ENCODE measurements at regions not wholly inside any gene's neighbourhood (a gene's known extent, or its start where the extent isn't known, plus 50 kb on each side); places are given as distances from the start of the nearest gene placed in this dataset.
"Not testable (repeated sequence)": the region's sequence is repeated elsewhere in the genome, so short reads cannot be mapped to it uniquely, and the experiment has no call there.

GRCh38 chr2:8609357-8609811 lies 72.5 kb upstream of the ID2 start:
- H3K27ac ChIP-seq (ENCODE audit: low read length) = peak overlapping the region; percentile 96
- H3K9me3 ChIP-seq (ENCODE audit: control insufficient read depth, low read depth, low read length) = no peaks in the 10 kb centered on the region
- H3K4me1 ChIP-seq (ENCODE audit: control insufficient read depth, insufficient read depth, low read length) = peaks cover 47% of the 10 kb centered on the region
- H3K36me3 ChIP-seq (ENCODE audit: control insufficient read depth, insufficient read depth, low read length) = no peaks in the 10 kb centered on the region
- no peaks in the 10 kb centered on the region for H3K27me3 ChIP-seq (ENCODE audit: control insufficient read depth, insufficient read depth, low read length)
- peak; percentile 95 to 98 for DNase-seq
- no CpG with 5 or more reads among the region's 5 CpGs for WGBS (ENCODE audit: insufficient coverage, low lambda C conversion rate)
- H3K4me3 ChIP-seq (ENCODE audit: low read length) = no peak overlapping the region

- no CpG with 5 or more reads among the region's 3 CpGs for WGBS (ENCODE audit: insufficient coverage, low lambda C conversion rate)
These were observed 71.1 kb upstream of the ID2 start for GRCh38 chr2:8610775-8611174.

GRCh38 chr2:8611246-8611645 lies 70.6 kb upstream of the ID2 start:
- H3K36me3 ChIP-seq (ENCODE audit: control insufficient read depth, insufficient read depth, low read length) = no peaks in the 10 kb centered on the region
- WGBS (ENCODE audit: insufficient coverage, low lambda C conversion rate) = no CpG with 5 or more reads among the region's 7 CpGs
- H3K27ac ChIP-seq (ENCODE audit: low read length) = peak overlapping the region; percentile 96
- no peaks in the 10 kb centered on the region for H3K27me3 ChIP-seq (ENCODE audit: control insufficient read depth, insufficient read depth, low read length)
- DNase-seq = no peak
- peaks cover 64% of the 10 kb centered on the region for H3K4me1 ChIP-seq (ENCODE audit: control insufficient read depth, insufficient read depth, low read length)
- no peak overlapping the region for H3K4me3 ChIP-seq (ENCODE audit: low read length)
- no peaks in the 10 kb centered on the region for H3K9me3 ChIP-seq (ENCODE audit: control insufficient read depth, low read depth, low read length)

More at GRCh38 chr2:8610775-8611174, 71.1 kb upstream of the ID2 start:
- DNase-seq; H3K27me3 ChIP-seq (ENCODE audit: control insufficient read depth, insufficient read depth, low read length); H3K36me3 ChIP-seq (ENCODE audit: control insufficient read depth, insufficient read depth, low read length); H3K4me3 ChIP-seq (ENCODE audit: low read length); H3K9me3 ChIP-seq (ENCODE audit: control insufficient read depth, low read depth, low read length): not testable (repeated sequence)
- Histone ChIP-seq H3K4me1 (ENCODE audit: control insufficient read depth, insufficient read depth, low read length) (peaks cover 59% of the 10 kb centered on the region), H3K27ac (ENCODE audit: low read length) (peak overlapping the region; percentile 96)

- Histone ChIP-seq H3K4me3 (ENCODE audit: low read length) (no peak overlapping the region), H3K27me3 (ENCODE audit: control insufficient read depth, insufficient read depth, low read length) (no peaks in the 10 kb centered on the region), H3K27ac (ENCODE audit: low read length) (peak overlapping the region; percentile 96), H3K36me3 (ENCODE audit: control insufficient read depth, insufficient read depth, low read length) (no peaks in the 10 kb centered on the region), H3K9me3 (ENCODE audit: control insufficient read depth, low read depth, low read length) (no peaks in the 10 kb centered on the region), H3K4me1 (ENCODE audit: control insufficient read depth, insufficient read depth, low read length) (peaks cover 66% of the 10 kb centered on the region)
- no CpG with 5 or more reads among the region's 11 CpGs for WGBS (ENCODE audit: insufficient coverage, low lambda C conversion rate)
- DNase-seq = peak; percentile 93 to 96
These were observed 70.2 kb upstream of the ID2 start for GRCh38 chr2:8611700-8612099.

GRCh38 chr2:8612734-8613179 lies 69.1 kb upstream of the ID2 start:
- peaks cover 64% of the 10 kb centered on the region for H3K4me1 ChIP-seq (ENCODE audit: control insufficient read depth, insufficient read depth, low read length)
- H3K27ac ChIP-seq (ENCODE audit: low read length) = peak overlapping the region; percentile 96
- no peaks in the 10 kb centered on the region for H3K36me3 ChIP-seq (ENCODE audit: control insufficient read depth, insufficient read depth, low read length)
- H3K27me3 ChIP-seq (ENCODE audit: control insufficient read depth, insufficient read depth, low read length) = no peaks in the 10 kb centered on the region
- H3K9me3 ChIP-seq (ENCODE audit: control insufficient read depth, low read depth, low read length) = no peaks in the 10 kb centered on the region
- DNase-seq = peak in 1 of 2 donors; percentile 52
- H3K4me3 ChIP-seq (ENCODE audit: low read length) = no peak overlapping the region
- no CpG with 5 or more reads among the region's 7 CpGs for WGBS (ENCODE audit: insufficient coverage, low lambda C conversion rate)

- not testable (repeated sequence) for H3K9me3 ChIP-seq (ENCODE audit: control insufficient read depth, low read depth, low read length); H3K36me3 ChIP-seq (ENCODE audit: control insufficient read depth, insufficient read depth, low read length); H3K4me3 ChIP-seq (ENCODE audit: low read length); DNase-seq; H3K27me3 ChIP-seq (ENCODE audit: control insufficient read depth, insufficient read depth, low read length)
- no CpG with 5 or more reads among the region's 8 CpGs for WGBS (ENCODE audit: insufficient coverage, low lambda C conversion rate)
- H3K4me1 ChIP-seq (ENCODE audit: control insufficient read depth, insufficient read depth, low read length) = peaks cover 62% of the 10 kb centered on the region
- peak overlapping the region; percentile 96 for H3K27ac ChIP-seq (ENCODE audit: low read length)
These were observed 68.5 kb upstream of the ID2 start for GRCh38 chr2:8613207-8613999.

- no peak for DNase-seq
- H3K27ac ChIP-seq (ENCODE audit: low read length) = no peak overlapping the region
- no peak overlapping the region for H3K4me3 ChIP-seq (ENCODE audit: low read length)
- WGBS (ENCODE audit: insufficient coverage, low lambda C conversion rate) = no CpG with 5 or more reads among the region's 4 CpGs
- H3K4me1 ChIP-seq (ENCODE audit: control insufficient read depth, insufficient read depth, low read length) = peaks cover 56% of the 10 kb centered on the region
- no peaks in the 10 kb centered on the region for H3K36me3 ChIP-seq (ENCODE audit: control insufficient read depth, insufficient read depth, low read length)
- no peaks in the 10 kb centered on the region for H3K27me3 ChIP-seq (ENCODE audit: control insufficient read depth, insufficient read depth, low read length)
- no peaks in the 10 kb centered on the region for H3K9me3 ChIP-seq (ENCODE audit: control insufficient read depth, low read depth, low read length)
These were observed 67.2 kb upstream of the ID2 start for GRCh38 chr2:8614646-8615045.

- peaks cover 51% of the 10 kb centered on the region for H3K4me1 ChIP-seq (ENCODE audit: control insufficient read depth, insufficient read depth, low read length)
- H3K27ac ChIP-seq (ENCODE audit: low read length) = peak overlapping the region; percentile 48
- H3K9me3 ChIP-seq (ENCODE audit: control insufficient read depth, low read depth, low read length) = no peaks in the 10 kb centered on the region
- WGBS (ENCODE audit: insufficient coverage, low lambda C conversion rate) = 90% methylated on average over 2 of the region's 6 CpGs
- no peaks in the 10 kb centered on the region for H3K36me3 ChIP-seq (ENCODE audit: control insufficient read depth, insufficient read depth, low read length)
- H3K4me3 ChIP-seq (ENCODE audit: low read length) = no peak overlapping the region
- H3K27me3 ChIP-seq (ENCODE audit: control insufficient read depth, insufficient read depth, low read length) = no peaks in the 10 kb centered on the region
- no peak for DNase-seq
These were observed 66.6 kb upstream of the ID2 start for GRCh38 chr2:8615252-8615575.

GRCh38 chr2:8615576-8616281 lies 66.1 kb upstream of the ID2 start:
- Histone ChIP-seq H3K4me3 (ENCODE audit: low read length) (no peak overlapping the region), H3K27me3 (ENCODE audit: control insufficient read depth, insufficient read depth, low read length) (no peaks in the 10 kb centered on the region), H3K9me3 (ENCODE audit: control insufficient read depth, low read depth, low read length) (no peaks in the 10 kb centered on the region), H3K27ac (ENCODE audit: low read length) (peak overlapping the region; percentile 48), H3K4me1 (ENCODE audit: control insufficient read depth, insufficient read depth, low read length) (peaks cover 46% of the 10 kb centered on the region), H3K36me3 (ENCODE audit: control insufficient read depth, insufficient read depth, low read length) (no peaks in the 10 kb centered on the region)
- WGBS (ENCODE audit: insufficient coverage, low lambda C conversion rate) = no CpG with 5 or more reads among the region's 14 CpGs
- DNase-seq = peak; percentile 52 to 59

GRCh38 chr2:8617048-8617447 lies 64.8 kb upstream of the ID2 start:
- no peak overlapping the region for H3K27ac ChIP-seq (ENCODE audit: low read length)
- no peak for DNase-seq
- no peaks in the 10 kb centered on the region for H3K9me3 ChIP-seq (ENCODE audit: control insufficient read depth, low read depth, low read length)
- no peaks in the 10 kb centered on the region for H3K27me3 ChIP-seq (ENCODE audit: control insufficient read depth, insufficient read depth, low read length)
- peaks cover 44% of the 10 kb centered on the region for H3K4me1 ChIP-seq (ENCODE audit: control insufficient read depth, insufficient read depth, low read length)
- H3K36me3 ChIP-seq (ENCODE audit: control insufficient read depth, insufficient read depth, low read length) = no peaks in the 10 kb centered on the region
- no peak overlapping the region for H3K4me3 ChIP-seq (ENCODE audit: low read length)
- no CpG with 5 or more reads among the region's 12 CpGs for WGBS (ENCODE audit: insufficient coverage, low lambda C conversion rate)
